ENCODE measurements at regions not wholly inside any gene's neighbourhood (a gene's known extent, or its start where the extent isn't known, plus 50 kb on each side); places are given as distances from the start of the nearest gene placed in this dataset.
"Not testable (repeated sequence)": the region's sequence is repeated elsewhere in the genome, so short reads cannot be mapped to it uniquely, and the experiment has no call there.

GRCh38 chr21:22319435-22319834, 1321.2 kb downstream of the NCAM2 start:
- no peak for DNase-seq (ENCODE audit: low read depth, low spot score)

GRCh38 chr21:22342889-22343288, 1344.7 kb downstream of the NCAM2 start:
- peak; percentile 63 for DNase-seq (ENCODE audit: low read depth, low spot score)
- H3K4me3 ChIP-seq (ENCODE audit: low read length): no peak overlapping the region

More at GRCh38 chr21:22319435-22319834, 1321.2 kb downstream of the NCAM2 start:
- H3K4me3 ChIP-seq (ENCODE audit: low read length): no peak overlapping the region

DNA sequence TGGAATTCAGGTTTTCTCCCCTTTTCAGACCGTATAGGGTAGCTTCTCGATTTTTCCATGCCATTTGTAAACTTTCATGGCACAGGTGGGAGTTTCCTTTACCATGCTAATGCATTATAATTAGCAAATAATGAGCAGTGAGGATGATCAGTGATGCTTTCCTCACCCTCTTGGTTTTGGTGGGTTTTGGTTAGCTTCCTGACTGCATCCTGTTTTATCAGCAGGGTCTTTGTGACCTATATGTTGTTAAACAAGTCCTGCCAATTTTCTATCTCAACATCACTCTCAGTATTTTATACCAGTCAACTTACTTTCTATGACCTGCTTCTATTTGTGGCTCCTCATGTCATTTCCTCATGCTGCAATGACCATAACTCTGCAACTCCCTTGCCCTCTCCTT, 1345.1 kb downstream of the NCAM2 start:
- no peak overlapping the region for H3K4me3 ChIP-seq (ENCODE audit: low read length)
- DNase-seq (ENCODE audit: low read depth, low spot score): peak; percentile 29

DNA sequence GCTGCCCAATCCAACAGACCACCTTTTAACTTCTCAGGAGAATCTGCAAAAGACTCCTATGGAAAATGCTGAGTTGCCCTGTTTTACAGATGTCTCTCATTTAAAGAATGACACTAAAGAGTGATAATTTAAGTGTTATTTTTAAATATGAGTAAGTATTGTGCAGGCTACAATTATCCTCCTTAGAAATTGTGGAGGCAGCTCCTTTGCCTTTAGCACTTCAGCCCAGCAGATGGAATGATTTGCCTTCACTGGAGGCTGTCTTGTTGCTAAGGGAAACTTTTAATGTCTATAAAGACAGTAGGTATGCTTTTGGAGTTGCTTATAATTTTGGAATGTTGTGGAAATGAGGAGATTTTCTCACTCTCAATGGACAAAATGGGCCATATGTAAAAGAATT, 1345.5 kb downstream of the NCAM2 start:
- no peak overlapping the region for H3K4me3 ChIP-seq (ENCODE audit: low read length)
- no peak for DNase-seq (ENCODE audit: low read depth, low spot score)

- H3K4me3 ChIP-seq (ENCODE audit: low read length): no peak overlapping the region
- no peak for DNase-seq (ENCODE audit: low read depth, low spot score)
These were observed 1347.4 kb downstream of the NCAM2 start for GRCh38 chr21:22345624-22346023.

- no peak overlapping the region for H3K4me3 ChIP-seq (ENCODE audit: low read length)
- DNase-seq (ENCODE audit: low read depth, low spot score): no peak
These were observed 1348.4 kb downstream of the NCAM2 start for GRCh38 chr21:22346576-22346975.

DNA sequence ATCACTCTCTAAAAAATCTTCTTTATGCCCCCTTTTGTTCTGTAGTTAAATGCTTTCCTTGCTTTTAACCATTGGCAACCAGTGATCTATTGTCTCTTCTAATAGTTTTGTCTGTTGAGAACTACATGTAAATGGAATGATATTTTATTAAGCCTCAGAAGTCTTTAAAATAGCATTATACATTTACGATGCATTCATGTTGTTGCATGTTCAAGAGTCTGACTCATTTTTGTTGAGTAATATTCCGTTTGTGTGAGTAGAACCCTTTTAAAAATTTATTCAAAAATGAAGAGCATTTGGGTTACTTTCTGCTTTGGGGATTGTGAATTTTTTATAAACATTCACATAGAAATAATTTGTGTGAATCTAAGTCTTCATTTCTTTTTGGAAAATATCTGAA, 1352.9 kb downstream of the NCAM2 start:
- no peak overlapping the region for H3K4me3 ChIP-seq (ENCODE audit: low read length)
- DNase-seq (ENCODE audit: low read depth, low spot score): no peak

- DNase-seq (ENCODE audit: low read depth, low spot score): no peak
- H3K4me3 ChIP-seq (ENCODE audit: low read length): no peak overlapping the region
These were observed 1353.9 kb downstream of the NCAM2 start for GRCh38 chr21:22352088-22352487.

DNA sequence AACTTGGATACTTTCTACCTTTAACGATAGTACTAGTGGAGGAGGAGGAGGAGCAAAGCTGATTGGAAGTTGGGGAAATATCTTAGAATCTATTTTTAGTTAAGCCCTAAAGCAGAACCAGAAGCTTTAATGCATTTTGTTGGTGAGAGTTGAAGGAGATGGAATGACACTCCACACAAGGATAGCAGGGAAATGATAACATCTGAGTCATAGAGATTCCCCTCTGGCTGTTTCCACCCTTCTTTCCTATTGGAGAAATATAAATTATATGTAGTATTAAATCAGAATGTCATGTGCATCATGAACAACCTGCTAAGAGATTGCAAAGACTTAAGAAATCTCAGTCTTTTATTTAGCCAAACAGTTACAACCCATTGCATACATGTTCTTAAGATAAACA, 1357.7 kb downstream of the NCAM2 start:
- no peak overlapping the region for H3K4me3 ChIP-seq (ENCODE audit: low read length)
- no peak for DNase-seq (ENCODE audit: low read depth, low spot score)

GRCh38 chr21:22356663-22357062, 1358.5 kb downstream of the NCAM2 start:
- H3K4me3 ChIP-seq (ENCODE audit: low read length): no peak overlapping the region
- no peak for DNase-seq (ENCODE audit: low read depth, low spot score)

GRCh38 chr21:22359599-22359998, 1361.4 kb downstream of the NCAM2 start:
- not testable (repeated sequence) for H3K4me3 ChIP-seq (ENCODE audit: low read length)

GRCh38 chr21:22363504-22363903, 1365.3 kb downstream of the NCAM2 start:
- no peak overlapping the region for H3K4me3 ChIP-seq (ENCODE audit: low read length)
- no peak for DNase-seq (ENCODE audit: low read depth, low spot score)

More at GRCh38 chr21:22359599-22359998, 1361.4 kb downstream of the NCAM2 start:
- not testable (repeated sequence) for DNase-seq (ENCODE audit: low read depth, low spot score)

DNA sequence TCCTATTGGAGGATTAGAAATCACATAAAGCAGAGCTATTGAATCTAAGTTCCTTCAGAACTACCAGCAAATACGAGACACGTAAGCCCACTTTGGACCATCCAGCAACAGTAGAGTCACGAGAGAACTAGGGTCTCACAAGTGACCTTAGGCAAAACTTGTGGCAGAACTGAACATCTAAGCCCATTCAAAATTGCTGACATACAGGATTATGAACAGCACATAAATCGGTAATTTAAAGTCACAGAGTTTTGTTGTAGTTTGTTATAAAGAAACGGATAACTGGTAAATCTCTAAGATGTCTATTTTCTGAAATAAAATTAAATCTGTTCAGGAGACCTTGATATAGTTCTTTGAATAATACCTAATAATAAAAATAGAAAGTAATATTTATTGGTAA, 1366.0 kb downstream of the NCAM2 start:
- DNase-seq (ENCODE audit: low read depth, low spot score): no peak
- no peak overlapping the region for H3K4me3 ChIP-seq (ENCODE audit: low read length)

- no peak overlapping the region for H3K4me3 ChIP-seq (ENCODE audit: low read length)
- DNase-seq (ENCODE audit: low read depth, low spot score): no peak
These were observed 1376.2 kb downstream of the NCAM2 start for GRCh38 chr21:22374218-22374969.

DNA sequence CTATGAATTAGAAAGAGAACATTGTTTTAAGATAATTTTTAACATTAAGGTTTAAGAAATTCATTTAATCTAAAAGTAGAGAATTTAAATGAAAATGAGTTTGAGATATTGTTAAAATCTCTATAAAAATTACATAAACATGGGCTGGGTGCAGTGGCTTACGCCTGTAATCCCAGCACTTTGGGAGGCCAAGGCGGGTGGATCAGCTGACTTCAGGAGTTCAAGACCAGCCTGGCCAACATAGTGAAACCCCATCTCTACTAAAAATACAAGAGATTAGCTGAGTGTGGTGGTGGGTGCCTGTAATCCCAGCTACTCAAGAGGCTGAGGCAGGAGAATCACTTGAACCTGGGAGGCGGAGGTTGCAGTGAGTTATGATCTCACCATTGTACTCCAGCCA, 1379.6 kb downstream of the NCAM2 start:
- not testable (repeated sequence) for DNase-seq (ENCODE audit: low read depth, low spot score); H3K4me3 ChIP-seq (ENCODE audit: low read length)

DNA sequence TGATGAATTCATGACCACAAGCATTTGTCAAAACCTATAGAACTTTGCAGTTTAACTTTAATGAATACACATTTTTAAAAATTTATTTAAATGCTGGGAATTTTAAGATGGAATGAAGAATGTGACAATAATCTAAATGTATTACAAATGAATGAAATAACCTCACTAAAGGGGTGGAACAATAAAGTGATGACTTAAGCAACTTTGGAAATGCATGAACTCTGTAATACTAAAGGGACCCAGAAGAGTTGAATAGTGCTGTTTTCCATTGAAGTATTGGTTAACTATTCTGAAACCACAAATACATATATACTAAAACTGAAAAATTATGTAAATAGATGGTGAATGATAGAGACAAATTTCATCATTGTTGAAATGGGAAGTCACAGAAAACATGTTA, 1395.1 kb downstream of the NCAM2 start:
- H3K4me3 ChIP-seq (ENCODE audit: low read length): no peak overlapping the region
- no peak for DNase-seq (ENCODE audit: low read depth, low spot score)

DNA sequence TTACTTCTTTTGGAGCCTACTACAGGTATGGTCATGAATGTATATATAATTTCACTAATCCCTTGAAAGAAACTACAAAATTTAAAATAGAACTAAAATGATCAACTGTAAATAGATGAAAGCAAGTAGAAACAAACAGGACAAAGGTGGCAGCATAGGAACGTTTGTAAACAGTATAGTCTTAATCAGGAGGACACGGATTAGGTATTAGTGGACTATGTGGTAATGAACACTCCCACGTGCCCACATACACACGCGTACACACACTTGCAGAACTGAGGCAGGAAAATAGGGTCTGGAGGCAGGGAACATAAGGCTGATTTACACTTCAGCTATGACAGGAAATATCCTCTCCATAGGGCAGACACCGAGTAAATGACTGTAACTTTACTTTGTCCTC, 1397.8 kb downstream of the NCAM2 start:
- no peak for DNase-seq (ENCODE audit: low read depth, low spot score)
- no peak overlapping the region for H3K4me3 ChIP-seq (ENCODE audit: low read length)

GRCh38 chr21:22399681-22400514, 1401.7 kb downstream of the NCAM2 start:
- no peak for DNase-seq (ENCODE audit: low read depth, low spot score)

DNA sequence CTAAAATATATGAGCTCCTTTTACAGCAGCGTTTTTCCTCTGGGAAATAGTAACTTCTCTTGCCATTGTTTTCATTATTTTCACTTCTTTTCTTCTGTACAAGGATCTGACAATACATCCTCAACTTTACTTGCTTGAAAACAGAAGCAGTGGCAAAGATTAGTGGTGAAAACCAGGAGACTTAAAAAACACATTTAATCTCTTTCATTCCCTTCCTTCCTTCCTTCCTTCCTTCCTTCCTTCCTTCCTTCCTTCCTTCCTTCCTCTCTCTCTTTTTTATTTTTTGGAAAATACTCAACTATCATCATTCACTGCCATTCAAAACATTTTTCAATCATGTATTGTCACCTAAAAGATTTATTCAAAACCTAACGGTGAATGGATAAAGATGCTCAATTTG, 1411.4 kb downstream of the NCAM2 start:
- no peak overlapping the region for H3K4me3 ChIP-seq (ENCODE audit: low read length)
- DNase-seq (ENCODE audit: low read depth, low spot score): no peak

More at GRCh38 chr21:22399681-22400514, 1401.7 kb downstream of the NCAM2 start:
- H3K4me3 ChIP-seq (ENCODE audit: low read length): no peak overlapping the region

- no peak for DNase-seq (ENCODE audit: low read depth, low spot score)
- no peak overlapping the region for H3K4me3 ChIP-seq (ENCODE audit: low read length)
These were observed 1418.3 kb downstream of the NCAM2 start for GRCh38 chr21:22416555-22416954.

Data from Jurkat, Clone E6-1 (cell line).